HEK293 (cell line): ENCODE measurements at regions not wholly inside any gene's neighbourhood (a gene's known extent, or its start where the extent isn't known, plus 50 kb on each side); places are given as distances from the start of the nearest gene placed in this dataset.

Source experiments
- CTCF ChIA-PET: fragments of 350-600 bp; formaldehyde crosslinking; extraction: SDS; loops from one replicate; lab custom pipeline; 2021; ENCODE audit warnings: antibody characterized with exemption; lab: Yijun Ruan, JAX
- POLR2A ChIA-PET: fragments of 300-600 bp; formaldehyde crosslinking; extraction: SDS; loops from one replicate; lab custom pipeline; 2020; ENCODE audit warnings: antibody characterized with exemption, inconsistent platforms; lab: Yijun Ruan, JAX
- H3K27ac ChIP-seq: fragments of 200-500 bp; sonication (Bioruptor generic); 2 replicates; pipeline ENCODE4 v1.5.1; 2014; ENCODE audit warnings: low read depth, low read length, control low read depth, inconsistent platforms; ENCODE audit errors: extremely low read depth
- H3K36me3 ChIP-seq, 2 experiments: fragments of 200-500 bp in 1 of 2; sonication (Bioruptor generic) in 1 of 2; 1 replicate in 1 of 2; 2 replicates in 1 of 2; pipeline ENCODE4 v1.5.1; 2014 to 2017; ENCODE audit warnings: inconsistent platforms in 2 of 2, low read length in 2 of 2; ENCODE audit not compliant: control insufficient read depth in 2 of 2, insufficient read depth in 1 of 2
- H3K4me1 ChIP-seq: fragments of 200-500 bp; sonication (Bioruptor generic); 2 replicates; pipeline ENCODE4 v1.5.1; 2014; ENCODE audit warnings: mild to moderate bottlenecking, low read length, inconsistent platforms; ENCODE audit not compliant: control insufficient read depth, insufficient read depth
- H3K4me3 ChIP-seq: 2 replicates; pipeline ENCODE4 v1.5.1; 2011; ENCODE audit warnings: low read depth, mild to moderate bottlenecking, control low read depth, low read length, moderate library complexity
- H3K9me3 ChIP-seq: fragments of 200-500 bp; sonication (Bioruptor generic); 2 replicates; pipeline ENCODE4 v1.5.1; 2014; ENCODE audit warnings: low read depth, low read length, inconsistent platforms; ENCODE audit not compliant: control insufficient read depth, insufficient read depth
- HOXC10 ChIP-seq: sonication (generic); formaldehyde crosslinking; IDR thresholded peaks from 2 replicates; pipeline ENCODE4 v1.8.1; 2023; ENCODE audit warnings: mild to moderate bottlenecking, missing genetic modification reagents
- IKZF3 ChIP-seq: fragments of 450-650 bp; IDR thresholded peaks from 2 replicates; pipeline ENCODE4 v1.5.0; 2018; ENCODE audit warnings: missing biosample characterization, mild to moderate bottlenecking, missing genetic modification characterization, moderate library complexity
- KLF1 ChIP-seq: fragments of 450-650 bp; formaldehyde crosslinking; IDR thresholded peaks from 2 replicates; pipeline ENCODE4 v1.5.1; 2016; ENCODE audit warnings: missing biosample characterization, missing genetic modification characterization
- KLF9 ChIP-seq: fragments of 450-650 bp; formaldehyde crosslinking; IDR thresholded peaks from 2 replicates; pipeline ENCODE4 v1.5.1; 2016; ENCODE audit warnings: missing biosample characterization, missing genetic modification characterization, low read depth
- MZF1 ChIP-seq: fragments of 450-650 bp; formaldehyde crosslinking; IDR thresholded peaks from 2 replicates; pipeline ENCODE4 v1.5.1; 2017; ENCODE audit warnings: missing biosample characterization, missing genetic modification characterization, borderline replicate concordance
- SALL2 ChIP-seq: fragments of 450-650 bp; formaldehyde crosslinking; IDR thresholded peaks from 2 replicates; pipeline ENCODE4 v1.5.0; 2017; ENCODE audit warnings: missing biosample characterization, mild to moderate bottlenecking, missing genetic modification characterization, borderline replicate concordance
- ZBTB20 ChIP-seq: fragments of 450-650 bp; formaldehyde crosslinking; IDR thresholded peaks from 2 replicates; pipeline ENCODE4 v1.5.1; 2016; ENCODE audit warnings: missing biosample characterization, missing genetic modification characterization
- ZBTB8A ChIP-seq: fragments of 450-650 bp; formaldehyde crosslinking; IDR thresholded peaks from 2 replicates; pipeline ENCODE4 v1.5.1; 2016; ENCODE audit warnings: missing biosample characterization, missing genetic modification characterization
- ZFHX2 ChIP-seq: fragments of 450-650 bp; formaldehyde crosslinking; conservative IDR thresholded peaks from 2 replicates; pipeline ENCODE4 v1.5.1; 2016; ENCODE audit warnings: missing biosample characterization, missing genetic modification characterization
- ZIC2 ChIP-seq: fragments of 450-650 bp; formaldehyde crosslinking; IDR thresholded peaks from 2 replicates; pipeline ENCODE4 v1.5.1; 2016; ENCODE audit warnings: missing biosample characterization, missing genetic modification characterization
- ZNF146 ChIP-seq: fragments of 450-650 bp; formaldehyde crosslinking; IDR thresholded peaks from 2 replicates; pipeline ENCODE4 v1.5.1; 2016; ENCODE audit warnings: missing biosample characterization, missing genetic modification characterization
- ZNF157 ChIP-seq: fragments of 450-650 bp; formaldehyde crosslinking; IDR thresholded peaks from 2 replicates; pipeline ENCODE4 v1.5.1; 2016; ENCODE audit warnings: missing biosample characterization, missing genetic modification characterization
- ZNF211 ChIP-seq: fragments of 450-650 bp; formaldehyde crosslinking; IDR thresholded peaks from 2 replicates; pipeline ENCODE4 v1.5.1; 2016; ENCODE audit warnings: low read depth, missing biosample characterization, missing genetic modification characterization
- ZNF266 ChIP-seq: fragments of 450-650 bp; formaldehyde crosslinking; IDR thresholded peaks from 2 replicates; pipeline ENCODE4 v1.5.1; 2016; ENCODE audit warnings: missing biosample characterization, missing genetic modification characterization, low read depth
- ZNF302 ChIP-seq: fragments of 450-650 bp; formaldehyde crosslinking; IDR thresholded peaks from 2 replicates; pipeline ENCODE4 v1.5.1; 2016; ENCODE audit warnings: missing biosample characterization, missing genetic modification characterization, low read depth
- ZNF324 ChIP-seq: fragments of 450-650 bp; formaldehyde crosslinking; IDR thresholded peaks from 2 replicates; pipeline ENCODE4 v1.5.1; 2016; ENCODE audit warnings: missing biosample characterization, missing genetic modification characterization
- ZNF335 ChIP-seq: fragments of 450-650 bp; formaldehyde crosslinking; conservative IDR thresholded peaks from 2 replicates; pipeline ENCODE4 v1.5.1; 2016; ENCODE audit warnings: missing biosample characterization, missing genetic modification characterization
- ZNF473 ChIP-seq: fragments of 450-650 bp; formaldehyde crosslinking; IDR thresholded peaks from 2 replicates; pipeline ENCODE4 v1.5.1; 2017; ENCODE audit warnings: missing biosample characterization, missing genetic modification characterization
- ZNF510 ChIP-seq: fragments of 450-650 bp; formaldehyde crosslinking; IDR thresholded peaks from 2 replicates; pipeline ENCODE4 v1.5.1; 2018; ENCODE audit warnings: mild to moderate bottlenecking, missing genetic modification characterization, missing biosample characterization; ENCODE audit not compliant: insufficient replicate concordance
- ZNF530 ChIP-seq: fragments of 450-650 bp; formaldehyde crosslinking; IDR thresholded peaks from 2 replicates; pipeline ENCODE4 v1.5.1; 2016; ENCODE audit warnings: low read depth, missing biosample characterization, missing genetic modification characterization
- ZNF549 ChIP-seq: fragments of 450-650 bp; IDR thresholded peaks from 2 replicates; pipeline ENCODE4 v1.5.1; 2018; ENCODE audit warnings: missing biosample characterization, missing genetic modification characterization, mild to moderate bottlenecking, inconsistent platforms, moderate library complexity
- ZNF571 ChIP-seq: fragments of 450-650 bp; formaldehyde crosslinking; IDR thresholded peaks from 2 replicates; pipeline ENCODE4 v1.5.0; 2017; ENCODE audit warnings: missing biosample characterization, missing genetic modification characterization
- ZNF629 ChIP-seq: fragments of 450-650 bp; formaldehyde crosslinking; IDR thresholded peaks from 2 replicates; pipeline ENCODE4 v1.5.1; 2017; ENCODE audit warnings: missing biosample characterization, missing genetic modification characterization
- ZNF670 ChIP-seq: fragments of 450-650 bp; formaldehyde crosslinking; IDR thresholded peaks from 2 replicates; pipeline ENCODE4 v1.5.1; 2016; ENCODE audit warnings: missing biosample characterization, missing genetic modification characterization, low read depth
- ZNF677 ChIP-seq: fragments of 450-650 bp; IDR thresholded peaks from 2 replicates; pipeline ENCODE4 v1.5.0; 2018; ENCODE audit warnings: missing biosample characterization, mild to moderate bottlenecking, missing genetic modification characterization, moderate library complexity
- ZNF776 ChIP-seq: fragments of 450-650 bp; formaldehyde crosslinking; IDR thresholded peaks from 2 replicates; pipeline ENCODE4 v1.5.0; 2017; ENCODE audit warnings: missing biosample characterization, missing genetic modification characterization, borderline replicate concordance
- ZNF785 ChIP-seq: fragments of 450-650 bp; formaldehyde crosslinking; IDR thresholded peaks from 2 replicates; pipeline ENCODE4 v1.5.1; 2016; ENCODE audit warnings: missing biosample characterization, missing genetic modification characterization
- TF ChIP-seq, protein P1 (sequence below): fragments of 450-650 bp; formaldehyde crosslinking; IDR thresholded peaks from 2 replicates; pipeline ENCODE4 v1.5.1; 2017; ENCODE audit warnings: missing biosample characterization, missing genetic modification characterization
- TF ChIP-seq, protein P2 (sequence below): fragments of 450-650 bp; formaldehyde crosslinking; IDR thresholded peaks from 2 replicates; pipeline ENCODE4 v1.5.1; 2016; ENCODE audit warnings: missing biosample characterization, missing genetic modification characterization
- TF ChIP-seq, protein P3 (sequence below): fragments of 450-650 bp; formaldehyde crosslinking; IDR thresholded peaks from 2 replicates; pipeline ENCODE4; 2016; ENCODE audit warnings: missing biosample characterization, missing genetic modification characterization

DNA sequence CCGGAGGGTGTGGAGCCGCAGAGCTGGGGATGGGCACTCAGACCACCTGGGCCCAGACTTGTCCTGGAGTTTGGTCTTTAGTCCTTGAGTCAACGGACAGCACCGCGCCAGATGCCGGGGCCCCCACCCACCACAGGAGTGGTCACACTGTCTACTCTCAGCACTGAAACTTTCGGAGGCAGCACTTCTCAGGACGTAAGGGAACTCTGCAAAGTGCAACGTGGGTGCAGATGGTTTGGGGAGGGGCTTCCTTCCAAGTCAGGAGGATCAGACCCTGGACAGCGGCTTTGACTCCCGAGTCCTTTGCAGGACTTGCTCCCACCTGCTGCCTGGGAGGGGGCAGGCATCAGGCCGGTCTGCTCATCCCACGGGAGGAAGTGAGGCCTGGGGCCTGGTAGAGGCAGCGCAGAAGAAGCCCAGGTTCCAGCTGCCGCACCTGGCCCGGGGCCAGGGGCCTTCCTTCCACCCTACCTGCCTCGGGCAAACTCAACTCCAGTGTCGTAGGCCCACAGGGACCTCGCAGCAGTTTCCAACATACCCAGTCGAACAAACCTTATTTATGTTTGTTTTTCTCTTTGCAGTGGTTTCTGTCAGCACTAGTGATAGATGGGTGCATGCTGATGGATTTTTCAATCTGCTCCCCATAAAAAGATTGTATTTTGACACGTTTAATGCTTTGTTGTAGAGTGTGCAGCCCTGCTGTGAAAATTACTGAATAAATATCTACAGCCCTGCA is 149.8 kb upstream of the PPP1R26 start (continued):
- TF ChIP-seq ZNF335 (tag by site-specific recombination) = peak; percentile 20; the same call in 1 of the 2 replicates
- TF ChIP-seq ZBTB20 = no peak
- TF ChIP-seq ZNF302 (tag by site-specific recombination) = peak; percentile 66; the same call in 1 of the 2 replicates
- TF ChIP-seq ZFHX2 = no peak

DNA sequence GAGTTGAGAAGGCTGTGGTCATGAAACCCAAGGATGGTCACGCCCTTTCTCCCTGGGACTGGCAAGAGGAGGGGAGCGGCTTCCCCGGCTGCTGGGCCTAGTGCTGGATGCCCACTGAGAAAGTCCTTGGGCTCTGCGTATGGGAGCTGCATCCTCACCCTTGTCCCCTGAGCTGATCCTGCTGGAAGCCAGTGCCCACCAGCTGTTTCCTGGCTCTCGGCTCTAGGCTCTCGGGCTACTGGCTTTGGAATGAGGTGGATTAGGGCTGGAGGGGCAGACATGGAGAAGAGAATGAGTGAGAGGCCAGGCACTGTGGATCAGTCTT is 149.3 kb upstream of the PPP1R26 start:
- Histone ChIP-seq H3K4me3 (no peak overlapping the region), H3K36me3 (no peaks in the 10 kb centered on the region), H3K4me1 (no peaks in the 10 kb centered on the region; the same call in 1 of the 2 replicates), H3K27ac (no peak overlapping the region; the same call in 1 of the 2 replicates), H3K9me3 (no peaks in the 10 kb centered on the region)
- TF ChIP-seq ZIC2 (peak; percentile 100), KLF1 (peak; percentile 95), ZBTB8A (peak; percentile 11; the same call in 1 of the 2 replicates), ZNF266 (tag by site-specific recombination) (no peak), ZNF677 (tag by site-specific recombination) (no peak), IKZF3 (tag by site-specific recombination) (peak; percentile 93; the same call in 1 of the 2 replicates), ZNF629 (tag by site-specific recombination) (0 out of 2 replicates have a peak, but pooled peaks have one; percentile 4)
- CTCF ChIA-PET = no interaction called here
- POLR2A ChIA-PET = no interaction called here

DNA sequence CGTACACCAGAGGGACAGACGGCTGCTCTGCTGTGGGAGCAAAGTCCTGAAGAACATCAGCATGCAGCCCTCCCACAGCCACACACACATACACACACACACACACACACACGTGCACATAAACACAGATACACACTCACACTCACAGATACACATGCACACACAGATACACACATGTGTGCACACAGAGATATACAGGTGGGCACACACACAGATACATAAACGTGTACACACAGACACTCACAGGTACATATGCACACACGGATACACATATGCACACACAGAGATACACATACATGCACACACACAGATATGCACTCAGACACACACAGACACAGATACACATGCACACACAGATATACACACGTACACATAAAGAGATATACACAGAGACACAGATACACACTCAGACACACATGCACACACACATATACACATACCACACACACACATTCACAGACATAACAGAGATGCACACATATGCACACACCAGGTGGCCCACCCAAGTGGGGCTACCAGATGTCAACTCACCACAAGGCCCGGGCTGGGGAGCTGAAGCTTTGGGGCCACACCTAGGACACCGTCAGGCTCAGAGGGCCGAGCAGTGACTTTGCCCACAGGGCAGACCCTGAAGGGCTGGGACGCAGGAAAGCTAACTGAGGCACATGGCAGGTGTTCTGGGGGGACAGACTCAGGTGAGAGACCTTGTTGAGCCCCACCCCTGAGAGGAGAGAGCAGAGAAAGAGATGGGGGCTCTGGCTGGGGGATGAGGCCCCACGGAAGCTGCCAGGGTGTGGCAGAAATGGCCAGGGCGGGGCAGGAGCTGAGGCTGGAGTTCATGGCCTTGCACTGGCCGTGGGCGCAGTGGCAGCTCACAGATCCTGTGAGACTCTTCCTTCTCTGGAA is 148.6 kb upstream of the PPP1R26 start:
- H3K4me1 ChIP-seq = no peaks in the 10 kb centered on the region; the same call in 1 of the 2 replicates
- H3K27ac ChIP-seq = no peak overlapping the region; the same call in 1 of the 2 replicates
- ChIA-PET POLR2A (no interaction called here), CTCF (interaction anchor here (0.6 kb wide), 2 partner anchors 1751 to 1781 kb away, joined by 3 read pairs; no protein-coding TSS in a partner anchor)
- H3K36me3 ChIP-seq = no peaks in the 10 kb centered on the region
- no peak overlapping the region for H3K4me3 ChIP-seq
- H3K9me3 ChIP-seq = no peaks in the 10 kb centered on the region
- no peak for TF ChIP-seq HOXC10
- TF ChIP-seq ZNF776 (tag by site-specific recombination) = 0 out of 2 replicates have a peak, but pooled peaks have one; percentile 11
- peak; percentile 60; the same call in 1 of the 2 replicates for TF ChIP-seq ZNF473 (tag by site-specific recombination)
- 0 out of 2 replicates have a peak, but pooled peaks have one; percentile 6 for TF ChIP-seq ZNF530
- TF ChIP-seq, protein P1, sequence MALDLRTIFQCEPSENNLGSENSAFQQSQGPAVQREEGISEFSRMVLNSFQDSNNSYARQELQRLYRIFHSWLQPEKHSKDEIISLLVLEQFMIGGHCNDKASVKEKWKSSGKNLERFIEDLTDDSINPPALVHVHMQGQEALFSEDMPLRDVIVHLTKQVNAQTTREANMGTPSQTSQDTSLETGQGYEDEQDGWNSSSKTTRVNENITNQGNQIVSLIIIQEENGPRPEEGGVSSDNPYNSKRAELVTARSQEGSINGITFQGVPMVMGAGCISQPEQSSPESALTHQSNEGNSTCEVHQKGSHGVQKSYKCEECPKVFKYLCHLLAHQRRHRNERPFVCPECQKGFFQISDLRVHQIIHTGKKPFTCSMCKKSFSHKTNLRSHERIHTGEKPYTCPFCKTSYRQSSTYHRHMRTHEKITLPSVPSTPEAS (tag by site-specific recombination) = peak; percentile 90
- TF ChIP-seq ZNF211 (tag by site-specific recombination) = no peak
- no peak for TF ChIP-seq KLF9 (tag by site-specific recombination)
- no peak for TF ChIP-seq MZF1
- TF ChIP-seq ZNF146 = no peak
- TF ChIP-seq ZNF549 (tag by site-specific recombination) = no peak
- 0 out of 2 replicates have a peak, but pooled peaks have one; percentile 86 for TF ChIP-seq ZNF670 (tag by site-specific recombination)
- TF ChIP-seq, protein P2, sequence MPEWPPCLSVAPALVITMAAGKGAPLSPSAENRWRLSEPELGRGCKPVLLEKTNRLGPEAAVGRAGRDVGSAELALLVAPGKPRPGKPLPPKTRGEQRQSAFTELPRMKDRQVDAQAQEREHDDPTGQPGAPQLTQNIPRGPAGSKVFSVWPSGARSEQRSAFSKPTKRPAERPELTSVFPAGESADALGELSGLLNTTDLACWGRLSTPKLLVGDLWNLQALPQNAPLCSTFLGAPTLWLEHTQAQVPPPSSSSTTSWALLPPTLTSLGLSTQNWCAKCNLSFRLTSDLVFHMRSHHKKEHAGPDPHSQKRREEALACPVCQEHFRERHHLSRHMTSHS (tag by site-specific recombination) = 0 out of 2 replicates have a peak, but pooled peaks have one; percentile 55
- peak; percentile 71; the same call in 1 of the 2 replicates for TF ChIP-seq ZNF785 (tag by site-specific recombination)
- no peak for TF ChIP-seq ZNF324 (tag by site-specific recombination)
- no peak for TF ChIP-seq ZNF510 (tag by site-specific recombination)
- no peak for TF ChIP-seq ZNF335 (tag by site-specific recombination)
- no peak; the same call in 1 of the 2 replicates for TF ChIP-seq ZNF157
- TF ChIP-seq ZNF571 (tag by site-specific recombination) = 0 out of 2 replicates have a peak, but pooled peaks have one; percentile 75
- TF ChIP-seq, protein P3, sequence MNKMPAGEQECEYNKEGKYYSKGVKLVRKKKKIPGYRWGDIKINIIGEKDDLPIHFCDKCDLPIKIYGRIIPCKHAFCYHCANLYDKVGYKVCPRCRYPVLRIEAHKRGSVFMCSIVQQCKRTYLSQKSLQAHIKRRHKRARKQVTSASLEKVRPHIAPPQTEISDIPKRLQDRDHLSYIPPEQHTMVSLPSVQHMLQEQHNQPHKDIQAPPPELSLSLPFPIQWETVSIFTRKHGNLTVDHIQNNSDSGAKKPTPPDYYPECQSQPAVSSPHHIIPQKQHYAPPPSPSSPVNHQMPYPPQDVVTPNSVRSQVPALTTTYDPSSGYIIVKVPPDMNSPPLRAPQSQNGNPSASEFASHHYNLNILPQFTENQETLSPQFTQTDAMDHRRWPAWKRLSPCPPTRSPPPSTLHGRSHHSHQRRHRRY (tag by site-specific recombination) = peak; percentile 37; the same call in 1 of the 2 replicates
- peak; percentile 68; the same call in 1 of the 2 replicates for TF ChIP-seq SALL2 (tag by site-specific recombination)
